HG03108 (cell line): ENCODE measurements at regions not wholly inside any gene's neighbourhood (a gene's known extent, or its start where the extent isn't known, plus 50 kb on each side); places are given as distances from the start of the nearest gene placed in this dataset.
A peak's percentile ranks its signal among the peaks of the same experiment; 100 is the strongest.
"Not testable (repeated sequence)": the region's sequence is repeated elsewhere in the genome, so short reads cannot be mapped to it uniquely, and the experiment has no call there.

Source experiments
- ATAC-seq: cut with Tn5 transposase; IDR thresholded peaks from one replicate; pipeline ENCODE4 v1.9.1; 2021; ENCODE audit warnings: moderate library complexity; ENCODE audit not compliant: unreplicated experiment

DNA sequence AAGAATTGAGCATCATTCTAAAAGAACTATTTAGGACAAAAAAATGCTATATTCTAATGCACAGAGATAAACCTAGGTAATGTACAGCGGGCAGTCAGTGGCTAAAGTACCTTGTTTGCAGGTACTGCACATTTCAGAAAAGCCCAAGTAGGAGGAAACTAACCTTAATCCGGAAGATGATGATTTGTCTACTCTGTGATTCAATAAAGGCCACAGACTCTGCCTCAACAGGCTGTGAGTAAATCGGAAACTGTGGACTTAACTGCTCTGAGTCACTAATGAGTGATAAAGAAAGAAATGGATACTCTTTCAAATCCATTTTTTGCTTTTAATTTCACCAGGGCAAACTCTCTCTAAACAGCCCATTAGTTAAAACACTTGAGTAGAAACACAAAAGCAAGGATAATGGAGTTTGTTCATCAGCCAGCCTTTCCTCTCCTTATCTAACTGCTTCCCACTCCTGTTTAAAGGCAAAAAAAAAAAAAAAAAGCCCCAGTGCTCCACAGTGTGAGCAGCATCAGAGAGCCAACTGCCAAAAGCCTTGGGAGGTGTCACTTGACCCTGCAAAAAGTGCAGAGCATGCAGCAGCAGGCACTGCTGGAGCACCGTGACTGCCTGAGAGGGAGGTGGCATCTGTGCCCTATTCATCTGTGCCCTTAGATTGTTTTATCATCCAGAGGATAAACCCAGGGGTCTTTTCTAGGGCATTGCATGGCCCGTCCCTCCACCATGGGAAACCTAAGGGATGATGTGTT, 187.7 kb downstream of the SATB1 start:
- no peak for ATAC-seq

DNA sequence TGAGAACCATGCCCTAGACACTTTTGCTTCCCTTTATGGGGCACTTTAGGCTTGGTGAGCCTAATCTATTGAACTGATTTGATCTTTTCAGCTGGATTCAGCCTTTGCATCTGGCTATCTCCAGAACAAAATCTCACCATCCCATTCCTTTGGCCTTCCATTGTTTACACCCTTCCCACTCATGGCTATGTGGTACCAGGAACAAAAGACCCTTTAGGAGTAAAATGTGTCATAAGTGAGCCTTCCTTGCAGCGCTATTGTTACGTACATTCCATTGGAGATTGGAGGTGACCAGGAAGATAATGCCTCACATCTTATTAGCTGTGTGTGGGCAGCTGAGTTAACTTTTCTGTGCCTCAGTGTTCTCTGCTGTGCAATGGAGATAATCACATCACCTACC, 188.4 kb downstream of the SATB1 start:
- ATAC-seq: no peak

DNA sequence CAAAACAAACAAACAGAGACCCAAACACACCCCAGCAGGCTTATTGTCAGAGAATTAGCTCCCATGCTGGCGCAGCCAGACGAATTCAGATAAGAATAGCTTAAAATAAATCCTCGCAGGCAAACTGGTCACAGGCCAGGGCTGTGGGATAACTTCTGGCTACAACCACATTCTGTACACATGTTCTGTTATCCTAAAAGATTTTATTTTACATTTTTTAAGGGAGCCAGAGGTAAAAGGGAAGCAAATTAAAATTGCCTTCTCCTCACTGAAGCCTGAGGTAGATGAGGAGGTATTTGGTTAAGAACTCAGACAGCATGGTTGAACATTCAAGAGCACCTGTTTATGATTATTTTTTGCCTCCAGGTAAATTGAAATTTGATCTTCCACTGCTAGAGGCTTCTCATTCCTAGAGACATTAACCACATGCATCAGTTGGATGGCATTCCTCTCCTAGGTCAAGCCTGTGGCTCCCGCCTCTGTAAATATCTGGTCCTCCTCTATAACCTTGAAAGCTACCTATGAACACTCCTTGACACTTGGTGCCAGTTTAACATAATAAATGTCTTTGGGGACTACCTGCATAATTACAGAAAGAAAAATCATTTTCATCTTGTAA, 190.3 kb downstream of the SATB1 start:
- ATAC-seq: no peak

DNA sequence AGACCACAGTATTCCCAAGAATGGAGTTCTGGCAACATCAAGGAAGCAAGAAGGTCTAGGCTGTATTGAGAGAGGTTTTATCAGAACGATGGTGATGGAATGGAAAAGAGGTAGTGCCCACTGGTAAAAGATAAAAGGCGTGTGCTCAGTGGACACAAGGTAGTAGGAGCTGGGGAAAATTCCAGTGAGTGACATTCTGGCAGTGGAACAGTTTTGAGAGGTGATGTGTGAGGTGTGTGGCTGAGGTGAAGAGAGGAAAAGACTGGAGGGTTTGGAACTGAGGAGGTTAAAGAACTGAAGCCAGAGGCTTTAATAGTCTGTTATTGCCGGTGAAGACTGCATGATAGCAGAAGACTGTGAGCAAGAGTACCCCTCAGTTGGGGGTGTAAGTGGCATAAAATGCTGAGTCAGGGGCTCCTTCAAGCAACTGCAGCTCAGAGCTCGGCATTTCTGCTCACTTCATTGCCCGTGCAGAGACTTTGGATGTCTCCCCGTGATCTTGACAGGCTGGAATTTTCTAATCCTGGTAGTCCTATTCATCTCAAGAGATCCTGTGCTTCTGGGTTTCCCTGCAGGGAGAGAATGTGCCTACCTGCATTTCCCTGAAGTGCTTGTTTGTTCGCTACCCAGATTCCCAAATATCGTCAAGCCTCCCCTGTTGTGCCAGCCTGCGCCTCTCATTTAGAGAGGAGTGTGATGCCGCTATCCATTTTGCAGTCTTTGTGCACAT, 191.0 kb downstream of the SATB1 start:
- ATAC-seq: no peak

DNA sequence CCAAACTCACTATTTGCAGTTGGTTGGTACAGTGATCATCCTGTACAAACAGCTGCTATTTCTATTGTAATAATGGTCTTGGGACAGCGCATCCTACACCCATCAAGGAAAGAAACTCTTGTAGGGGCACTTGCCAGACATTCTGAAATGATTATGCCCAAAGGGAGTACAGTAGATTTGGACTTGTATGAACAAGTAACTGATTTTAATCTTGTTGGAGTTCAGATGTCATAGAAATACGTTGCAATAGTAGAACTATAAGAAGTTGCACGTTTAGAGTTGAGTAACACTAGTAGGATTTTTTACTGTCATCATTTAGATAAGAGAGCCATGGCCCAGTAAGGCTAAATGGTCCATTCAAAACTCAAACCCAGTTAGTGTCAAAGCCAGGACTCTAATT, 192.8 kb downstream of the SATB1 start:
- ATAC-seq: no peak

DNA sequence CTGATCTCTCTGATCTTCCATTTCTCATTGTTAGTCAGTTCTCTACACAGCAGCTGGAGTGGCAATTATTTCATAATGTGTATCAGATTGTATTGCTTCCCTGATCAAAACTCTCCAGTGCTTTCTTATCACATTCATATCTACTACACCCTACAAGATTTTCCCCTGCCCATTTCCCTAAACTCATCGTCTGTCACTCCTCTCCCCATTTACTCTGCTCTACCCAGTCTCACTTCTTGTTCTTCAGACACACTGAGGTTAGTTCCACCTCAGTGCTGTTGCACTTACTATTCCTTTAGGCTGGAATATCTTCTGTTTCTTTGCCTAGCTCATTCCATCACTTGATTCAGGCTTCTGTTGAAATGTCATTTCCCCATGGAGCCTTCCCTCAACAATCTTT, 197.1 kb downstream of the SATB1 start:
- ATAC-seq: no peak

DNA sequence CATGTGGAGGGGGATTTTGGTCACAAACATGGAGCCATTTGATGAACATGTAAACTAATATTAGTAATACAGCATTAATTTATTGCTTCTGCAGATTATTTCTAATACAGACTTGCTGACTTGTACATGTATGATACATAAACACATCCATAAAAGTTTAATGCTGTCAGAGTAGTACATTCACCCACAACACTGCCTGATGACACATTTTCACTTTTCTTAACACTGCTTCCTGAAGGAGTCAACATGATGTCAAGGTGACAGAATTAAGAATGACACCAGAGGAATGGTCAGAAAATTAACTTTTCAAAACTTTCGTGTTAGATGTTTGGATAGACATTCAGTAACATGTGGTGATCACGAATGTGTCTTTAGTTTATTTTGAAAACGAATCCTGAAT, 199.4 kb downstream of the SATB1 start:
- ATAC-seq: no peak

DNA sequence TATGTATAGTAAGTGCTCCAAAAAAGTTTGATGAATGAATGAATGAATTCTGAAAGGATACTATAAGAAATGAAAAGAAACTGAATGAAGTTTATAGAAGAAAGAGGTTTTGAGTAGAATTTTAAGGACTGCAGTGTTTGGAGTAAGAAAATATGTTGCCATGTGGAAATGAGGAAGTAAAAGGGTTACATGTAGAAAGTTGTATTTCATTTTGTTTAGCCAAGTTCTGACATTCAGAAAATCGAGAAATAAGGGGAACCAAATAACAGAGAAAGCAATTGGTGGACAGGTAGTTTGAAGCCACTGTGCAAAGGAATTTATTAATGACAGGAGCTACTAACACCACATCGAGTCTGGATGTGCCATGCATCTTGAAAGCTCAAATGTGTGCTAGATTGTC, 200.7 kb downstream of the SATB1 start:
- no peak for ATAC-seq

DNA sequence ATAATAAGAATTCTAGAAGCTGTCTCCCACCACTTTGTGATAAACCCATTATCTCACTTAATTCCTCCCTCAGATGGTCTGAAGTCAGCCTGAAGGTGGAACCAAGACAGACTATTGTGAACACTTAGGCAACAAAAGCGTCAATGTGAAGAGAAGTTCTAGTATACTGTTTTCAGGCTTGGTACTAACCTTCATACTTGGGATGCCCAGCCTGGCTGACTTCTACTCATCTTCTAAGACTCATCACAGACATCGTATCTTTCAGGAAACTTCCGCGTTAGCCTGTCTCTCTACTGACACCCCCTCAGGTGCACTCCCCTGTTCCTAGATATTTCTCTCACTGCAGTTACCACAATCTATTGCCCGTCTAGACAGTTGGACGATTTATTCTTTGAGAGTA, 201.2 kb downstream of the SATB1 start:
- peak; percentile 25 for ATAC-seq

DNA sequence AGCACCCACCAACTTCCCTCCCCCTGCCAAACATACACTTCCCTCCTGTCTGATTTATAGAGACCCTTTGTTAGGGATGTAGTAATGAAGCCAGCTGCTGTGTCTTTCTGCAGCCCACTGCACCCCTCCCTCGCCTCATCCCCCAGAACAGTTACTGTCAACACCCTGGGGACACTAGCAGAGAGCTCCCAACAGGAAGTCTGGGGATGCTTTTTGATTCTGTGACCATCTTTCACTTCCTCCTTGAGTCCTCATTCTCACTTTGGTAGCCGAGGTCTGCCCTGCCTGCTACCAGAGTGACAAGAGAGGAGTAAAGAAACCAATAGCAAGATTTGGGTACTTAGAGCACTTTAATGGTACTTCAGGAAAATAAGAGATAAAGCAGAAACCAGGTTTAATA, 201.6 kb downstream of the SATB1 start:
- peak; percentile 96 for ATAC-seq

DNA sequence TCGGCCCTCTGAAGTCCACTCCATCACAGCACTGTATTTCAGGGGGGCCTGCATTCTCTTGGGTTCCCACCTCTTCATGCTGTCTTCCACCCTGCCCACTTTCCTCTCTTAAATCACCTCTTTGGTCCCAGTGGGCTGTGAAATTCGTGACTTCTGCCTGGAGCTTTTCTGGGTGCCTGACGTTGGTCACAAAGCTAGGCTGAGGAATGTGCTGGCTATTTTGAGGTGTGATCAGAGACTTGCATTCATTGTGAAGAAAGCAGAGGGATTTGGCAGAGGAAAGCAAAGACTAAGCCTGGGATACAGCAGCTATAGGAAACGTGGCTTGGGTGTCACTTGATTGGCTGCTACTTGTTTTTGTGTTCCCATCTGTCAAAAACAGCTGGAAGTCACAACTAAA, 202.5 kb downstream of the SATB1 start:
- no peak for ATAC-seq

DNA sequence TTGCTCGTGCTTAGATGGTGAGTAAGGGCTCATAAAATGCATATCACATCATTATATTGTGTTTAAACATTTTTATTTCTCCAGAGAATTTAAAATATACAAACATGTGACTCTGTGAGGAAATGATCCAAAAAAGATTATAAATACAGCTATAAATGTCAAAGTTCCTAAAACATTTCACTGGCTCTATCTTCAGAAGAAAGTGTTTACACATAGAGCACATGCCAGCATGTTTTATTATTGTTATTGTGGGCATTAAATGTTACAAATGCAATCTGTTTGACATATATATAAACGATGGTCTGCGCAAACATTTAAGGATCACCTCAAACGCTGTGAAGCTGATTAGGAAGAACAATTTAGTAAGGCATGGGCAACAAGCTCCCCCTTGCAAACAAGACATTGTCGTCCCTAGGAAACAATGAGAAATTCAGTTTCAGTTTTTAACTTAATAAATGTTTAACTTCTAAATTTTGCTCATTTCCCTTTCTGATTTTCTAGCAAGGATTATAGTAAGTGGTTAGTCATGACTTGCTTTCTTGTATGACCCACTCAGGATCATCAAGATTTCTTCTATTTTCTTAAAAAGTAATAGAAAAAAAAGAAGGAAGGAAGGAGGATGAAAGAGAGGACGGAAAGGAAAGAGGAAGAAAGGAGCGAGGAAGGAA, 207.5 kb downstream of the SATB1 start:
- peak; percentile 46 for ATAC-seq

DNA sequence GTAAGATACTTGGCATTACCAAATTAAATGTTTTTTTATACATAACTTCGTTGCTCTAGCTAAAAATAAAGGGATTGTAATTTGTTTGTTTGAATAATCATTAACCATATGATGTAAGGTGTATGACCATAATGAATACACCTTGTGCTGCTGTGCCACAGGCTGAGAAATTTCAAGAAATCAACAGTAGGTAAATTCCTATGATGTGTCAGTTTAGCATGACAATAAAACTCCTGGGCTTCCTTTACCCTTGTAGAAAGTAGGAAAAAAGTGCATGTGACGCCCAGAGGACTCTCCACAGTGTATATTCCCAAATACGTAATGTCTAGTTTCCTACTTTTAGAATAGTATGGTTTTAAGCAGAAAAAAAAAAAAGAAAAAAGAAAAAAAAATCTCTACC, 208.1 kb downstream of the SATB1 start:
- ATAC-seq: no peak

DNA sequence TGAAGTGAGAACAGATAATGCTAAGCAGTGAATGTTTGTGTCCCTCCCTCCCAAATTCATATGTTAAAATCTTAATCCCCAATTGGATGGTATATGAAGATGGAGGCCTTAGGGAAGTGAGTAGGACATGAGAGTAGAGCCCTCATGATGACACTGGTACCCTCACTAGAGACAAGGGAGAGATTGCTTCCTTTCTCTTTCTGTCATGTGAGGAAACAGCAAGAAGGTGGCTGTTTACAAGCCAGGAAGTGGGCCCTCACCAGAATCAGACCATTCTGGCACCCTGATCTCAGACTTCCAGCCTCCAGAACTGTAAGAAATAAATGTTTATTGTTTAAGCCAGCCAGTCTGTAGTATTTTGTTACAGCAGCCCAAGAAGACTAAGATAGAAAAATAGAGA, 209.5 kb downstream of the SATB1 start:
- no peak for ATAC-seq

DNA sequence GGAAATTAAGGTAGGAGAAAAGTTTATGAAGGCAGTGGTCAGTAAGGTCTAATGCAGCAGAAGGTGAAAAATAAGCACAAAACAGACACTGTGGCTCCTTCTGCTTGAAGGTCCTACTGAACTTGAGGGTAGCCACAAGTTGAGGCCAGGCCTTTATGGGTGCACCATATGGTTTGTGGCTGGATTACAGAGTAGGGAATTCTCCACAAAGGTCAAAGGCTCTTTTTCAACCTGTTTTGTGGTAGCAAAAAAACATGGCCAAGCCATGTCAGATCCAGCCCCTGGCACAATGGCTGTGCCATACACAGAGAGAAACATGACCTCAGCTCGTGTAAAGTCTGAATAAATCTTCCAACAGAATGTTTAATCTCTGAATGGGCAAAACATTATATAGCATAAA, 214.0 kb downstream of the SATB1 start:
- no peak for ATAC-seq

DNA sequence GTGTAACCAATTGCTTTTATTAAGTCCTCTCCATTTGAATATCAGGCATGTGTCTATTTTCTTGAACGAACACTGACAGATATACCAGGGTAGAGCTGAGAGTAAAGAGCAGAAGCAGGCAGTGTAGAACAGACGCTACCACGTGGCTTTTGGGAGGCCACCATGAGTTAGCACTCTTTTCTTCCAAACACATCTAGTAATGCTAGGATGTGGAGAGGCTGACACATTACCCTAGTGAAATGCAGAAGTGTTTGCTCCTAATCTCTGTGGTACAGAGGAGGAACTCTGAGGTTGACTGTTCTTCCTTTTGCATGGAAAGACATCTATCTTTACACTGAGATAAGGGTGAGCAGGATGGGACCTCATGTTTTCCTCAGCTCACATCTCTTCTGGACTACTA, 216.3 kb downstream of the SATB1 start:
- no peak for ATAC-seq

DNA sequence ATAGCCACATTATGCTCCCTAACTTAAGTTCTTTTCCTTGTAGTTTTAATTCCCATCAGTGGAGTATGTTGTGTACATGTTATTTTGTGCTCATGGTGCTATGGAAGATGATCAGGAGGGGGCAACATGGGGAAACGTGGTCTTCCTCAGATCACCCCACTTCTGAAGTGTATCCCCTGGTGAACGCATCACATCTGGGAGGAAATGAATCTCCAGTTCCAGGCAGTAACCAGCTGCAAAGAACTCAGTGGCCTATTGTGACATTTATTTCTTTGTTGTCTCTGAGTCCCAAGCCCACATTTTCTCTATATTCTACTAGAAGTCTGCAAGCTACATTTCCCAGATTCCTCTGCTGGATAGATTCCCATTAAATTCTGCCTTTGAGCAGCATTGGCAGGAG, 217.0 kb downstream of the SATB1 start:
- no peak for ATAC-seq

DNA sequence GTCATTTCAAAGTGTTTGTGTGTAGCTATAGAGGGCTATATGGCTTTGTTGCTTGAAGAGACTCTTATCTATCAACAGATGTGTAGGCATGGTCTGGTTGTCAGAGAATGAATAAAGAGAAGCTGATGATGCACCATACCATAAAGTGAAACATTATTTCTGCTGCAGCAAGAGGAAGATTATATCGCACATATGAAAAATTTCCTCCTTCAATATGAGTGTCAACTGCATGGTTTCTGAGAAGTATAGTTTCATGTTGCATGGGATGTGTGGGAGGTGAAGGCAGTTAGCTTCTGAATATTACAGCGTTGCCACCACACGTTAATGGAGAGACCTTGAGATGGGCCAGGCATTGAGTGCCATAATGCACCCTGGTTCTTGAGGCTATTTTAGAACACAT, 217.9 kb downstream of the SATB1 start:
- no peak for ATAC-seq

DNA sequence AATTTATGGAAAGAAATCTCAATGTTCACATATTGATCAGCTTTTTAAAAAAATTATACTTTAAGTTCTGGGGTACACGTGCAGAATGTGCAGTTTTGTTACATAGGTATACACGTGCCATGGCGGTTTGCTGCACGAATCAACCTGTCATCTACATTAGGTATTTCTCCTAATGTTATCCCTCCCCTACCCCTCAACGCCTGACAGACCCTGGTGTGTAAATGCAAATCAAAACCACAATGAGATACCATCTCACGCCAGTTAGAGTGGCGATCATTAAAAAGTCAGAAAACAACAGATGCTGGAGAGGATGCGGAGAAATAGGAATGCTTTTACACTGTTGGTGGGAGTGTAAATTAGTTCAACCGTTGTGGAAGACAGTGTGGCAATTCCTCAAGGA, 219.4 kb downstream of the SATB1 start:
- not testable (repeated sequence) for ATAC-seq

DNA sequence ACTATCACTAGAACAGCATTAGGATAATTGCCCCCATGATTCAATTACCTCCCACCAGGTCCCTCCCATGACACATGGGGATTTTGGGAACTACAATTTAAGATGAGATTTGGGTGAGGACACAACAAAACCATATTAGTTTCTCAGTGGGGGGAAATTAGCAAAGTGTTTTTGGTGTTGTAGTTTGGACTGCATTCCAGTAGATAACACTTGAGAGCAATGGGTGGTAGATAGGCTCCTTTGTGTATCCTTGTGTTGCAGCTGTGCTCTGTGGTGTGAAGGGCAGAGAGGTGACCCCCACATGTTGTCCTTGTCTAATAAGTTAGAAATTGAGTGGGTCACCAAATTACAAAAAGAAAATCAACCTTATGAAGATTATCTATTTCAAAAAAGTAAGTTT, 223.8 kb downstream of the SATB1 start:
- ATAC-seq: no peak

DNA sequence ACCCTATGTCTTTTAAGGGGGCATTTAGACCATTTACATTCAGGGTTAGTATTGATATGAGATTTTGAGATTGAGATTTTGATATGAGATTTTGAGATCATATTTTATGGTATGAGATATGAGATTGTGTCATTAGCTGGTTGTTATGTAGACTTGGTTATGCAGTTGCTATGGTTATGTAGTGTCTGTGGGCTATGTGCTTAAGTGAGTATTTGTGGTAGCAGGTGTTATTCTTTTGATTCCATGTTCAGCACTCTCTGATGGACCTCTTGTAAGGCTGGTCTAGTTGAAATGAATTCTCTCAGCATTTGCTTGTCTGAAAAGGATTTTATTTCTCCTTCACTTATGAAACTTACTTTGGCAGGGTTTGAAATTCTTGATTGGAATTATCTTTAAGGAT, 225.4 kb downstream of the SATB1 start:
- ATAC-seq: no peak

DNA sequence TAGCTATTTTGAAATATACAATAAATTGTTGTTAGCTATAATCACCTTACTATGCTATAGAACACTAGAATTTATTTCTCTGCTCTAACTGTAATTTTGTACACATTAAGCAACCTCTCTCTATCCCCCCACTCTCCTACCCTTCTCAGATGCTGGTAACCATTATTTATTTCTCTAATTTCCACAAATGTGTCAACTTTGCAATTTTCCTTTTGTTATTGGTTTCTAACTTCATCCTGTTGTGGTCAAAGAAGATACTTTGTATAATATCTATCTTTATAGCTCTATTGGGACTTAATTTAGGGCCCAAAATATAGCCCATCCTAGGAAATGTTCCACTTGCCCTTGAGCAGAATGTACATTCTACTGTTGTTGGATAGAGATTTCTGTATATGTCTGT, 229.3 kb downstream of the SATB1 start:
- no peak for ATAC-seq
